ENCODE measurements at regions not wholly inside any gene's neighbourhood (a gene's known extent, or its start where the extent isn't known, plus 50 kb on each side); places are given as distances from the start of the nearest gene placed in this dataset.
"Not testable (repeated sequence)": the region's sequence is repeated elsewhere in the genome, so short reads cannot be mapped to it uniquely, and the experiment has no call there.

GRCh38 chr21:17119466-17120297 lies 393.2 kb upstream of the CXADR start:
- H3K4me3 ChIP-seq (ENCODE audit: low read length) = no peak overlapping the region
- DNase-seq (ENCODE audit: low read depth) = no peak
- no peak for TF ChIP-seq CTCF (conservative IDR thresholded peaks at IDR 0.05; ENCODE audit: low read length)

- H3K4me3 ChIP-seq (ENCODE audit: low read length); DNase-seq (ENCODE audit: low read depth): not testable (repeated sequence)
Measured at GRCh38 chr21:17127395-17127794, 385.4 kb upstream of the CXADR start.

DNA sequence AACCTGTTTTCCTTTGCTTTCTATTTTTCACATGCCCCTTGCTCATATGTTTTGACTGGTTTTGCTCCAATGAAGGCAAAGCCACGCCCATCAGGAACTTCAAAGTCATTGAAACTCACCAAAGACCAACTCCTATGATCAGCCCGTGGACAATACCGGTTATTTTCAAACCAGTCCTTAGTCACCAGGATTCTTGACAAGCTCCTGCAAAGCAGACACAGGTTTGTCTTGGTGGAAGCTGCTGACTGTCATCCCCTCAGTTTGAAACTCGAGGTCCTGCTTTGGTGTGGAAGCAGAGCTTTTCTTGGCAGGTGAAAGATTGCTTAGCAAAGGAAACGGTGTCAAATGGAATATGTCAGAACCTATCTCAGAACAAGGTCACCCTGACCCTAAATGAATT lies 384.7 kb upstream of the CXADR start:
- no peak for TF ChIP-seq CTCF (conservative IDR thresholded peaks at IDR 0.05; ENCODE audit: low read length)
- no peak overlapping the region for H3K4me3 ChIP-seq (ENCODE audit: low read length)
- no peak for DNase-seq (ENCODE audit: low read depth)

DNA sequence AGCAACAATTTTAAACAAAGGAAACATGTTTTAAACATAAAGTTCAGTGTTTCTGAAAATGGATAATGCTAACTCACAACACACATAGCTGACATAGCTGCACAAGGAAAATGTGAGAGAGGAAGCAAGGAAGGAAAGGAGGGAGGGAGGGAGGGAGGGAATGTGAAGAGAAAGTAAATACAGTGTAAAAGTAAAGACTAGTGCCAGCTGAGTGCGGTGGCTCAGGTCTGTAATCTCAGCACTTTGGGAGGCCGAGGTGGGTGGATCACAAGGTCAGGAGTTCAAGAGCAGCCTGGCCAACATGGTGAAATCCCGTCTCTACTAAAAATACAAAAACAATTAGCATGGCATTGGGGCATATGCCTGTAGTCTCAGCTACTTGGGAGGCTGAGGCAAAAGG lies 373.7 kb upstream of the CXADR start:
- not testable (repeated sequence) for H3K4me3 ChIP-seq (ENCODE audit: low read length); DNase-seq (ENCODE audit: low read depth)

DNA sequence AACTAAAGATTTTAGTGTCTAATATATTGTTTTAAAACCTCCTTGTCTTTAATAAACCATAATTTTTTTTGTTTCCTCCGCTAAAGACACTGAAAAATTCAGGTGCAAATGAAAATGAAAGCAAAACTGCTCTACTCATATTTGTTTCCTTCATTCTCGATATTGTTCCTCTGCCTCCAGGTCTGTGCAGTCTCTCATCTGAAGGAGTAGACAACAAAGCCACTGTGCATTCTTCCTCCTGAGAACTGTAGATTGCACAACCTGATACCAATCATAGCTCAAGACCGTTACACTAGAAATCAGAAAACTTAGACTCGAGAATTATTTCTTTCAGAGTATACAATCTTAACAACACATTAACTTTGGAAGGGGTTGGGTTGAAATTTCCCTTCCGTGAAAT lies 373.1 kb upstream of the CXADR start:
- no peak for TF ChIP-seq CTCF (conservative IDR thresholded peaks at IDR 0.05; ENCODE audit: low read length)
- no peak overlapping the region for H3K4me3 ChIP-seq (ENCODE audit: low read length)
- DNase-seq (ENCODE audit: low read depth) = no peak

DNA sequence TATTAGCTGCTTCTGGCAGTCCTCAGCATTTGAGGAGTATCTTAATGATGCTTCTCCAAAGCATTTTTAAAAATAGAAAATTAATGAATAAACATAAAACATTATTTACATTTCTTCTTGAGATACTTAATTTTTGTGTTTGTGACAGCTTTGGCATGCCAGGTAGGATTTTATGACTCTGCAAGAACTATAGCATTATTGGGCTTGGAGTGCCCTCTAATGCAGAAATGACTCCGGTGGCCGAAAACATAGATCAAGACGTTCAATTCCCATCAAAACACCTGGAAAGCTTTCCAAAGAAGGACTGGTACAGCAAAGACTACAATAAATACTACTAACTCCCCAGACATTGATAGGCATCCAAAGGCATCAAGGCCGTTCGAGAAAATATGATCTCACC lies 366.4 kb upstream of the CXADR start:
- DNase-seq (ENCODE audit: low read depth) = no peak
- no peak for TF ChIP-seq CTCF (conservative IDR thresholded peaks at IDR 0.05; ENCODE audit: low read length)
- H3K4me3 ChIP-seq (ENCODE audit: low read length) = no peak overlapping the region

GRCh38 chr21:17159697-17160096 lies 353.1 kb upstream of the CXADR start:
- DNase-seq (ENCODE audit: low read depth) = no peak
- H3K4me3 ChIP-seq (ENCODE audit: low read length) = no peak overlapping the region
- no peak for TF ChIP-seq CTCF (conservative IDR thresholded peaks at IDR 0.05; ENCODE audit: low read length)

DNA sequence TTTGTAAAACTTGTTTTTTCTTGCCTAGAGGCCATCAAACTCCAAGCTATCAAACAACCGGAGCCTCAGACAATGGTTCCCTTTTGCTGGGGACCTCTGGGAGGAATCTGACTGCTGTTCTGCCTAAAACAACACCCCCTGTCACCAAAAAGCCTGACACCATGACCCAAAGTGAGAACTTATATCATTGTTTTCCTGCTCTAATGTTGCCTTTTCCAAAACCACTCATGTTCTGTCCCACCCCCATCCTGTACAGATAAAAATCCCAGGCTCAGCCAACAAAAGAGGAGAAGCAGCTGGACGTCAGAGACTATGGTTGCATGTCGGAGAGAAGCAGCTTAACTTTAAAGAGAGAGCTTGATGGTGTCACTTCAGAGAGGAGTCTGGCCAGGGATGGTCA lies 327.2 kb upstream of the CXADR start:
- no peak for TF ChIP-seq CTCF (conservative IDR thresholded peaks at IDR 0.05; ENCODE audit: low read length)
- DNase-seq (ENCODE audit: low read depth) = no peak
- H3K4me3 ChIP-seq (ENCODE audit: low read length) = no peak overlapping the region

All from AG10803 (cell line).